IMR-90 (cell line): ENCODE measurements at regions not wholly inside any gene's neighbourhood (a gene's known extent, or its start where the extent isn't known, plus 50 kb on each side); places are given as distances from the start of the nearest gene placed in this dataset.

Experiments used
- ATAC-seq: fragments of 200-7000 bp; cut with Tn5 transposase; 2 replicates; pipeline ENCODE4 v1.9.1; 2020; ENCODE audit warnings: low read depth, mild to moderate bottlenecking, moderate library complexity
- BruUV-seq: library from RNA; stranded (reverse); fragments of 400-500 nt; replicated peaks from 2 replicates; lab custom pipeline; 2021; lab: Mats Ljungman, UMichigan
- CTCF ChIA-PET: fragments of 300-600 bp; formaldehyde crosslinking; extraction: SDS; loops from one replicate; lab custom pipeline; 2021; ENCODE audit warnings: antibody characterized with exemption; lab: Yijun Ruan, JAX
- POLR2A ChIA-PET: fragments of 300-600 bp; sonication (Branson Sonifier 250); formaldehyde crosslinking; loops from one replicate; lab custom pipeline; 2022; ENCODE audit warnings: antibody characterized with exemption; ENCODE audit not compliant: unreplicated experiment; lab: Charles Lee
- DNase-seq: peaks from one replicate; pipeline ENCODE4 v3.0.0; 2013
- H2AFZ ChIP-seq: replicated peaks from 2 replicates; pipeline ENCODE3; 2013; ENCODE audit warnings: low read length, mild to moderate bottlenecking; ENCODE audit not compliant: poor library complexity
- H2AK5ac ChIP-seq: 2 replicates; pipeline ENCODE4 v1.6.1; 2013; ENCODE audit warnings: low read depth, low read length, inconsistent platforms
- H2AK9ac ChIP-seq: replicated peaks from 2 replicates; pipeline ENCODE3; 2013; ENCODE audit warnings: mild to moderate bottlenecking, low read depth, low read length, moderate library complexity; ENCODE audit not compliant: poor library complexity
- H2BK120ac ChIP-seq: 2 replicates; pipeline ENCODE4 v1.6.1; 2013; ENCODE audit warnings: low read depth, low read length, inconsistent platforms
- H2BK15ac ChIP-seq: 3 replicates; pipeline ENCODE4 v1.6.1; 2013; ENCODE audit warnings: low read depth, low read length, inconsistent platforms
- H2BK20ac ChIP-seq: 2 replicates; pipeline ENCODE4 v1.6.1; 2013; ENCODE audit warnings: low read depth, mild to moderate bottlenecking, inconsistent platforms, low read length, moderate library complexity
- H2BK5ac ChIP-seq: 2 replicates; pipeline ENCODE4 v1.6.1; 2013; ENCODE audit warnings: mild to moderate bottlenecking, low read depth, low read length, inconsistent platforms; ENCODE audit not compliant: poor library complexity, severe bottlenecking
- H3K14ac ChIP-seq: replicated peaks from 2 replicates; pipeline ENCODE4 v1.6.1; 2013; ENCODE audit warnings: low read depth, low read length, inconsistent platforms
- H3K18ac ChIP-seq: 2 replicates; pipeline ENCODE4 v1.6.1; 2013; ENCODE audit warnings: low read depth, low read length, control low read depth
- H3K23ac ChIP-seq: 2 replicates; pipeline ENCODE4 v1.6.1; 2013; ENCODE audit warnings: low read depth, low read length, inconsistent platforms
- H3K27ac ChIP-seq: 2 replicates; pipeline ENCODE4 v1.5.1; 2013; ENCODE audit warnings: mild to moderate bottlenecking, control low read depth, low read length; ENCODE audit not compliant: insufficient read depth
- H3K27me3 ChIP-seq: 2 replicates; pipeline ENCODE4 v1.6.1; 2013; ENCODE audit warnings: low read length; ENCODE audit not compliant: control insufficient read depth, insufficient read depth
- H3K36me3 ChIP-seq: 2 replicates; pipeline ENCODE4 v1.6.1; 2013; ENCODE audit warnings: low read length, mixed read lengths; ENCODE audit not compliant: control insufficient read depth, insufficient read depth
- H3K4ac ChIP-seq: 2 replicates; pipeline ENCODE4 v1.6.1; 2013; ENCODE audit warnings: low read depth, low read length, inconsistent platforms
- H3K4me1 ChIP-seq: 2 replicates; pipeline ENCODE4 v1.6.1; 2013; ENCODE audit warnings: low read length, mixed read lengths; ENCODE audit not compliant: control insufficient read depth, insufficient read depth
- H3K4me2 ChIP-seq: 2 replicates; pipeline ENCODE4 v1.6.1; 2013; ENCODE audit warnings: low read depth, mild to moderate bottlenecking, control low read depth, low read length, moderate library complexity
- H3K4me3 ChIP-seq: 2 replicates; pipeline ENCODE4 v1.5.1; 2013; ENCODE audit warnings: low read depth, mild to moderate bottlenecking, control low read depth, low read length, moderate library complexity; ENCODE audit not compliant: insufficient read depth
- H3K56ac ChIP-seq: 2 replicates; pipeline ENCODE4 v1.6.1; 2013; ENCODE audit warnings: low read length, inconsistent platforms; ENCODE audit not compliant: insufficient read depth; ENCODE audit errors: extremely low read depth
- H3K79me1 ChIP-seq, 2 experiments: 2 replicates each; pipeline ENCODE4 v1.6.1; 2013; ENCODE audit warnings: low read length in 2 of 2, inconsistent platforms in 1 of 2, low read depth in 1 of 2
- H3K9ac ChIP-seq: 2 replicates; pipeline ENCODE4 v1.6.1; 2013; ENCODE audit warnings: low read depth, low read length, control low read depth
- H3K9me1 ChIP-seq: 2 replicates; pipeline ENCODE4 v1.6.1; 2013; ENCODE audit warnings: low read length, inconsistent platforms; ENCODE audit not compliant: insufficient read depth
- H3K9me3 ChIP-seq: 2 replicates; pipeline ENCODE4 v1.6.1; 2013; ENCODE audit warnings: low read length; ENCODE audit not compliant: control insufficient read depth, insufficient read depth
- H4K20me1 ChIP-seq: 2 replicates; pipeline ENCODE4 v1.6.1; 2013; ENCODE audit warnings: low read length, inconsistent platforms; ENCODE audit not compliant: insufficient read depth
- H4K5ac ChIP-seq: 2 replicates; pipeline ENCODE4 v1.6.1; 2013; ENCODE audit warnings: mild to moderate bottlenecking, low read depth, low read length, control low read depth
- H4K8ac ChIP-seq, 2 experiments: 2 replicates each; pipeline ENCODE4 v1.6.1; 2013; ENCODE audit warnings: low read depth in 2 of 2, low read length in 2 of 2, control low read depth in 1 of 2, inconsistent platforms in 1 of 2
- H4K91ac ChIP-seq: 2 replicates; pipeline ENCODE4 v1.6.1; 2013; ENCODE audit warnings: low read depth, low read length, inconsistent platforms; ENCODE audit not compliant: insufficient read depth
- CTCF ChIP-seq: conservative IDR thresholded peaks from 2 replicates; pipeline ENCODE4 v1.5.1; 2012; ENCODE audit warnings: mild to moderate bottlenecking, low read depth, low read length, improper control_type of control experiment
- FOS ChIP-seq: fragments of 150-350 bp; IDR thresholded peaks from 2 replicates; pipeline ENCODE4 v1.6.1; 2016; ENCODE audit warnings: low read depth, low read length
- MAFK ChIP-seq: IDR thresholded peaks from 2 replicates; pipeline ENCODE4 v1.6.1; 2012; ENCODE audit warnings: low read depth, low read length, improper control_type of control experiment
- MAZ ChIP-seq: IDR thresholded peaks from 2 replicates; pipeline ENCODE4 v1.6.1; 2012; ENCODE audit warnings: low read depth, mild to moderate bottlenecking, low read length, improper control_type of control experiment, moderate library complexity, borderline replicate concordance
- MXI1 ChIP-seq: IDR thresholded peaks from 2 replicates; pipeline ENCODE4 v1.6.1; 2012; ENCODE audit warnings: low read depth, mild to moderate bottlenecking, low read length, moderate library complexity, borderline replicate concordance
- RAD21 ChIP-seq: IDR thresholded peaks from 2 replicates; pipeline ENCODE4 v1.6.1; 2012; ENCODE audit warnings: low read length, improper control_type of control experiment
- RCOR1 ChIP-seq: IDR thresholded peaks from 2 replicates; pipeline ENCODE4 v1.6.1; 2012; ENCODE audit warnings: mild to moderate bottlenecking, low read length, improper control_type of control experiment; ENCODE audit not compliant: insufficient replicate concordance
- dilution Hi-C: fragments of 300-500 bp; cut with HindIII; formaldehyde crosslinking; loops from one replicate; pipeline ENCODE4 v1.14.3; 2018; ENCODE audit warnings: low sequenced_read_pairs; ENCODE audit not compliant: unreplicated experiment
- in situ Hi-C: fragments of 300-500 bp; cut with MboI; formaldehyde crosslinking; loops from 3 replicates; pipeline ENCODE4 v1.14.3; 2019; ENCODE audit warnings: low sequenced_read_pairs, inconsistent platforms, mixed read lengths
- intact Hi-C: fragments of 100-400 bp; cut with micrococcal nuclease; formaldehyde crosslinking; loops from 2 replicates; pipeline ENCODE4 v1.10.0; 2022
- TF ChIP-seq, protein P1 (sequence below): fragments of 150-350 bp; IDR thresholded peaks from 2 replicates; pipeline ENCODE4 v1.6.1; 2017; ENCODE audit warnings: mild to moderate bottlenecking, antibody characterized with exemption, low read length, low read depth
- TF ChIP-seq, protein P2 (sequence below): fragments of 150-350 bp; IDR thresholded peaks from 2 replicates; pipeline ENCODE4 v1.6.1; 2016; ENCODE audit warnings: low read depth, mild to moderate bottlenecking, low read length, moderate library complexity, borderline replicate concordance

DNA sequence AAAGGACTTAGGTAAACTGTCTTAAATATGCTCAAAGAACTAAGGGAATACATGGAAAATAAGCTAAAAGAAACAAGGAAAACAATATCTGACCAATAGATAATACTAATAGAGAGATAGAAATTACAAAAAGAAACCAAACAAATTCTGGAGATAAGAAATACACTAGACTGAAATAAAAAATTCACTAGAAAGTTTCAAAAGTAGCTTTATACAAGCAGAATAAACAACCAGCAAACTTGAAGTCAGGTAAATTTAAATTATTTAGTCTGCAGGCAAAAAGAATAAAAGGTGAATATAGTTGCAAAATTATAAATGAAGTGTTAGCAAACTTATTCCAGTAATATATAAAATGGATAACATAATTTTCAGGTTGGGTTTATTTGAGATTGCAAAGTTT, 760.9 kb upstream of the INTU start:
- no peak overlapping the region for H2BK20ac ChIP-seq
- H3K4me1 ChIP-seq, result no peaks in the 10 kb centered on the region
- CTCF ChIA-PET, result no interaction called here
- H3K27ac ChIP-seq, result no peak overlapping the region
- H4K8ac ChIP-seq, result no peak overlapping the region
- no peak overlapping the region for H3K4ac ChIP-seq
- H2BK15ac ChIP-seq, result no peak overlapping the region
- H4K91ac ChIP-seq, result no peak overlapping the region
- TF ChIP-seq, protein P1, sequence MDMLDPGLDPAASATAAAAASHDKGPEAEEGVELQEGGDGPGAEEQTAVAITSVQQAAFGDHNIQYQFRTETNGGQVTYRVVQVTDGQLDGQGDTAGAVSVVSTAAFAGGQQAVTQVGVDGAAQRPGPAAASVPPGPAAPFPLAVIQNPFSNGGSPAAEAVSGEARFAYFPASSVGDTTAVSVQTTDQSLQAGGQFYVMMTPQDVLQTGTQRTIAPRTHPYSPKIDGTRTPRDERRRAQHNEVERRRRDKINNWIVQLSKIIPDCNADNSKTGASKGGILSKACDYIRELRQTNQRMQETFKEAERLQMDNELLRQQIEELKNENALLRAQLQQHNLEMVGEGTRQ, result no peak
- TF ChIP-seq RCOR1 (no peak), CTCF (no peak), FOS (no peak), MAFK (no peak), MAZ (no peak), RAD21 (no peak), MXI1 (no peak)
- TF ChIP-seq, protein P2, sequence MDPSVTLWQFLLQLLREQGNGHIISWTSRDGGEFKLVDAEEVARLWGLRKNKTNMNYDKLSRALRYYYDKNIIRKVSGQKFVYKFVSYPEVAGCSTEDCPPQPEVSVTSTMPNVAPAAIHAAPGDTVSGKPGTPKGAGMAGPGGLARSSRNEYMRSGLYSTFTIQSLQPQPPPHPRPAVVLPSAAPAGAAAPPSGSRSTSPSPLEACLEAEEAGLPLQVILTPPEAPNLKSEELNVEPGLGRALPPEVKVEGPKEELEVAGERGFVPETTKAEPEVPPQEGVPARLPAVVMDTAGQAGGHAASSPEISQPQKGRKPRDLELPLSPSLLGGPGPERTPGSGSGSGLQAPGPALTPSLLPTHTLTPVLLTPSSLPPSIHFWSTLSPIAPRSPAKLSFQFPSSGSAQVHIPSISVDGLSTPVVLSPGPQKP, result no peak
- no peaks in the 10 kb centered on the region for H3K27me3 ChIP-seq
- no peak overlapping the region for H3K14ac ChIP-seq
- H3K9me1 ChIP-seq, result no peaks in the 10 kb centered on the region
- no peak overlapping the region for H3K4me3 ChIP-seq
- no peak overlapping the region for H3K56ac ChIP-seq
- no peak overlapping the region for H2BK120ac ChIP-seq
- H2AK5ac ChIP-seq, result no peak overlapping the region
- H2BK5ac ChIP-seq, result no peak overlapping the region
- ATAC-seq (no peak), DNase-seq (no peak)
- no peaks in the 10 kb centered on the region for H3K79me1 ChIP-seq
- no peaks in the 10 kb centered on the region for H4K20me1 ChIP-seq
- no TSS peak for BruUV-seq
- intact Hi-C loops, result no loop called here
- POLR2A ChIA-PET, result no interaction called here
- in situ Hi-C loops, result no loop called here
- no peak overlapping the region for H4K5ac ChIP-seq
- dilution Hi-C loops, result no loop called here
- no peaks in the 10 kb centered on the region for H3K36me3 ChIP-seq
- H2AK9ac ChIP-seq, result no peak overlapping the region
- no peak overlapping the region for H3K18ac ChIP-seq
- H2AFZ ChIP-seq, result no peak overlapping the region
- H3K23ac ChIP-seq, result no peak overlapping the region
- no peak overlapping the region for H3K4me2 ChIP-seq
- H3K9ac ChIP-seq, result no peak overlapping the region
- H3K9me3 ChIP-seq, result no peaks in the 10 kb centered on the region
